Endothelial cell of umbilical vein (primary cell): ENCODE measurements at regions not wholly inside any gene's neighbourhood (a gene's known extent, or its start where the extent isn't known, plus 50 kb on each side); places are given as distances from the start of the nearest gene placed in this dataset.

Source experiments
- BruUV-seq: library from RNA; stranded (reverse); fragments of 400-500 nt; replicated peaks from 2 replicates; lab custom pipeline; 2021; lab: Mats Ljungman, UMichigan
- CTCF ChIA-PET: fragments of 300-600, 350-600 bp; sonication (Branson Sonifier 250); formaldehyde crosslinking; loops from one replicate; lab custom pipeline; 2021; ENCODE audit warnings: antibody characterized with exemption, inconsistent platforms; lab: Charles Lee
- POLR2A ChIA-PET: fragments of 300-600, 350-600 bp; sonication (Branson Sonifier 250); formaldehyde crosslinking; loops from one replicate; lab custom pipeline; 2021; ENCODE audit warnings: antibody characterized with exemption, inconsistent platforms; lab: Charles Lee
- DNase-seq: peaks from one replicate; pipeline ENCODE4 v3.0.0-alpha.2; 2011; ENCODE audit warnings: low read depth, low spot score
- FAIRE-seq: peaks from 2 replicates; lab custom pipeline; 2011; peaks lifted over from hg19 to GRCh38; lab: Jason Lieb, UNC
- H2AFZ ChIP-seq: 2 replicates; pipeline ENCODE4 v1.6.0; 2012; ENCODE audit warnings: low read depth, low read length, control low read depth, inconsistent platforms
- H3K27ac ChIP-seq: 2 replicates; pipeline ENCODE4 v1.5.1; 2011; ENCODE audit warnings: low read depth, mild to moderate bottlenecking, control low read depth, low read length, moderate library complexity; ENCODE audit not compliant: insufficient read depth
- H3K27me3 ChIP-seq, 2 experiments: 2 replicates each; pipeline versions ENCODE4 v1.6.0 to v1.6.1; 2011; ENCODE audit warnings: low read length in 2 of 2, mixed read lengths in 1 of 2; ENCODE audit not compliant: control insufficient read depth in 2 of 2, insufficient read depth in 2 of 2
- H3K36me3 ChIP-seq, 2 experiments: 2 replicates in 1 of 2; 3 replicates in 1 of 2; pipeline ENCODE4 v1.5.1; 2011; ENCODE audit warnings: low read length in 2 of 2, mild to moderate bottlenecking in 1 of 2, moderate library complexity in 1 of 2; ENCODE audit not compliant: control insufficient read depth in 2 of 2, insufficient read depth in 2 of 2; ENCODE audit errors: extremely low read depth in 1 of 2
- H3K4me1 ChIP-seq: 3 replicates; pipeline ENCODE4 v1.5.1; 2011; ENCODE audit warnings: mild to moderate bottlenecking, low read length; ENCODE audit not compliant: control insufficient read depth, insufficient read depth; ENCODE audit errors: extremely low read depth
- H3K4me2 ChIP-seq: 2 replicates; pipeline ENCODE4 v1.6.1; 2011; ENCODE audit warnings: low read length, control low read depth, mixed read lengths; ENCODE audit not compliant: insufficient read depth
- H3K4me3 ChIP-seq, 3 experiments: fragments of 200-600 bp in 1 of 3; sonication (generic), shearing (Covaris generic) in 1 of 3; replicated peaks in 1 of 3; 2 replicates each; pipeline ENCODE4 v1.5.1; 2011 to 2016; ENCODE audit warnings: control low read depth in 3 of 3, low read length in 3 of 3, mild to moderate bottlenecking in 2 of 3, inconsistent platforms in 1 of 3, low read depth in 1 of 3, moderate library complexity in 1 of 3; ENCODE audit not compliant: insufficient read depth in 1 of 3
- H3K79me2 ChIP-seq: 2 replicates; pipeline ENCODE4 v1.6.0; 2012; ENCODE audit warnings: low read length, inconsistent platforms; ENCODE audit not compliant: control insufficient read depth, insufficient read depth
- H3K9ac ChIP-seq: replicated peaks from 2 replicates; pipeline ENCODE3; 2011; ENCODE audit warnings: low read length, control low read depth; ENCODE audit not compliant: insufficient read depth; ENCODE audit errors: extremely low read depth
- H3K9me1 ChIP-seq: replicated peaks from 3 replicates; pipeline ENCODE4 v1.6.0; 2011; ENCODE audit warnings: mild to moderate bottlenecking, low read length; ENCODE audit not compliant: control insufficient read depth, insufficient read depth; ENCODE audit errors: extremely low read depth
- H3K9me3 ChIP-seq: replicated peaks from 2 replicates; pipeline ENCODE4 v1.5.1; 2012; ENCODE audit warnings: low read length, inconsistent platforms; ENCODE audit not compliant: control insufficient read depth, insufficient read depth
- H4K20me1 ChIP-seq: replicated peaks from 2 replicates; pipeline ENCODE3; 2011; ENCODE audit warnings: mild to moderate bottlenecking, low read length; ENCODE audit not compliant: control insufficient read depth, insufficient read depth; ENCODE audit errors: extremely low read depth
- EZH2 ChIP-seq: IDR thresholded peaks from 2 replicates; pipeline ENCODE4 v1.6.1; 2012; ENCODE audit warnings: borderline replicate concordance, low read depth, mild to moderate bottlenecking, moderate library complexity, low read length, inconsistent platforms; ENCODE audit not compliant: severe bottlenecking
- FOS ChIP-seq: IDR thresholded peaks from 2 replicates; pipeline ENCODE4 v1.6.1; 2011; ENCODE audit warnings: mild to moderate bottlenecking, low read length, moderate library complexity, borderline replicate concordance; ENCODE audit not compliant: insufficient read depth
- GATA2 ChIP-seq: IDR thresholded peaks from 2 replicates; pipeline ENCODE4 v1.7.0; 2011; ENCODE audit warnings: low read depth, mild to moderate bottlenecking, moderate library complexity, mixed read lengths, low read length; ENCODE audit not compliant: insufficient read length, insufficient read depth
- JUN ChIP-seq: IDR thresholded peaks from 2 replicates; pipeline ENCODE4 v1.6.1; 2011; ENCODE audit warnings: borderline replicate concordance, low read depth; ENCODE audit not compliant: insufficient read length, insufficient read depth
- MAX ChIP-seq: IDR thresholded peaks from 2 replicates; pipeline ENCODE4 v1.6.1; 2011; ENCODE audit not compliant: insufficient read depth, insufficient read length
- MYC ChIP-seq: IDR thresholded peaks from one replicate; pipeline ENCODE4 v1.6.1; 2011; ENCODE audit warnings: mild to moderate bottlenecking, low read depth, low read length
- POLR2A ChIP-seq: IDR thresholded peaks from 2 replicates; pipeline ENCODE4 v1.6.1; 2012; ENCODE audit warnings: low read depth, mild to moderate bottlenecking, control low read depth, low read length
- POLR2AphosphoS5 ChIP-seq: IDR thresholded peaks from 2 replicates; pipeline ENCODE4 v1.6.1; 2012; ENCODE audit warnings: low read depth, mild to moderate bottlenecking, control low read depth, low read length, moderate library complexity; ENCODE audit not compliant: insufficient read depth
- dilution Hi-C: fragments of 300-500 bp; cut with MboI; formaldehyde crosslinking; loops from one replicate; pipeline ENCODE4 v1.15.0; 2019; ENCODE audit warnings: low sequenced_read_pairs; ENCODE audit not compliant: extremely low pct_ligation_motif_present
- intact Hi-C: fragments of 100-400 bp; cut with micrococcal nuclease; formaldehyde crosslinking; loops from one replicate; pipeline ENCODE4 v1.10.0; 2022
- TF ChIP-seq, protein P1 (sequence below), 2 donors: IDR thresholded peaks; 1 replicate in 1 of 2; 2 replicates in 1 of 2; pipeline ENCODE4 v1.5.1; 2011; ENCODE audit warnings: low read length in 2 of 2, mild to moderate bottlenecking in 2 of 2, moderate library complexity in 2 of 2, control low read depth in 1 of 2, inconsistent platforms in 1 of 2, low read depth in 1 of 2; ENCODE audit not compliant: insufficient read depth in 1 of 2; ENCODE audit errors: extremely low read depth in 1 of 2

DNA sequence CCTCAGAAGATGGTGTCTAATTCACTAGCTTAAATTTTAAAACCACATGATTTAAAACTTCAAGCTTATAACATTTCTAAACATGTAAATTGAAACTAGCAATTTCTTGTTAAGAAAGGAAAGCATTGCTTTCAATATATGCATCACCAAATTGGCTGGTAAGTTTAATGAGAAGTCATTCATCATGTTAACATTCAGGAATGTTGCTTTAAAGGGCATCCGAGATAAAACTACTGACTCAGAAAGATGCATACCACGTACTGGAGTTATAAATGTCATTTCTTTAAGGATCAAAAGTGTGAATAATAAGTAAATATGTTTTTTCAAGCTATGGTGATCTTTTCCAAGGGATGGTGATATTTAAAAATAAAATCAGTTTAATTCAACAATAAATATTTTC lies 83.3 kb upstream of the VCX2 start:
- H3K9me1 ChIP-seq: no peaks in the 10 kb centered on the region
- dilution Hi-C loops (no loop called here), intact Hi-C loops (no loop called here)
- ChIA-PET POLR2A (no interaction called here), CTCF (no interaction called here)
- no peak for FAIRE-seq
- DNase-seq: no peak
- TF ChIP-seq FOS (no peak), MAX (no peak), GATA2 (no peak), MYC (no peak), EZH2 (no peak), POLR2A (no peak), JUN (no peak), POLR2AphosphoS5 (no peak)
- TF ChIP-seq, protein P1, sequence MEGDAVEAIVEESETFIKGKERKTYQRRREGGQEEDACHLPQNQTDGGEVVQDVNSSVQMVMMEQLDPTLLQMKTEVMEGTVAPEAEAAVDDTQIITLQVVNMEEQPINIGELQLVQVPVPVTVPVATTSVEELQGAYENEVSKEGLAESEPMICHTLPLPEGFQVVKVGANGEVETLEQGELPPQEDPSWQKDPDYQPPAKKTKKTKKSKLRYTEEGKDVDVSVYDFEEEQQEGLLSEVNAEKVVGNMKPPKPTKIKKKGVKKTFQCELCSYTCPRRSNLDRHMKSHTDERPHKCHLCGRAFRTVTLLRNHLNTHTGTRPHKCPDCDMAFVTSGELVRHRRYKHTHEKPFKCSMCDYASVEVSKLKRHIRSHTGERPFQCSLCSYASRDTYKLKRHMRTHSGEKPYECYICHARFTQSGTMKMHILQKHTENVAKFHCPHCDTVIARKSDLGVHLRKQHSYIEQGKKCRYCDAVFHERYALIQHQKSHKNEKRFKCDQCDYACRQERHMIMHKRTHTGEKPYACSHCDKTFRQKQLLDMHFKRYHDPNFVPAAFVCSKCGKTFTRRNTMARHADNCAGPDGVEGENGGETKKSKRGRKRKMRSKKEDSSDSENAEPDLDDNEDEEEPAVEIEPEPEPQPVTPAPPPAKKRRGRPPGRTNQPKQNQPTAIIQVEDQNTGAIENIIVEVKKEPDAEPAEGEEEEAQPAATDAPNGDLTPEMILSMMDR (IDR thresholded peaks at IDR 0.05; ENCODE audit: extremely low read depth in 1 of 2, insufficient read depth in 1 of 2, low read depth in 1 of 2, low read length in 2 of 2): no peak
- no peaks in the 10 kb centered on the region for H3K4me1 ChIP-seq
- BruUV-seq: no TSS peak
- no peak overlapping the region for H3K27ac ChIP-seq
- H3K36me3 ChIP-seq: no peaks in the 10 kb centered on the region
- no peak overlapping the region for H3K4me3 ChIP-seq
- H3K79me2 ChIP-seq: no peaks in the 10 kb centered on the region
- H3K27me3 ChIP-seq: no peaks in the 10 kb centered on the region
- H3K9me3 ChIP-seq: no peaks in the 10 kb centered on the region
- no peak overlapping the region for H3K4me2 ChIP-seq
- H2AFZ ChIP-seq: no peak overlapping the region
- no peaks in the 10 kb centered on the region for H4K20me1 ChIP-seq
- no peak overlapping the region for H3K9ac ChIP-seq
